HepG2 (cell line): ENCODE measurements at regions not wholly inside any gene's neighbourhood (a gene's known extent, or its start where the extent isn't known, plus 50 kb on each side); places are given as distances from the start of the nearest gene placed in this dataset.

Source experiments
- ATAC-seq: fragments of 200-7000 bp; cut with Tn5 transposase; 3 replicates; pipeline ENCODE4 v1.9.1; 2020; ENCODE audit warnings: mild to moderate bottlenecking, moderate library complexity
- BruUV-seq: library from RNA; stranded (reverse); fragments of 400-500 nt; replicated peaks from 2 replicates; lab custom pipeline; 2021; lab: Mats Ljungman, UMichigan
- CTCF ChIA-PET: fragments of 300-600 bp; formaldehyde crosslinking; extraction: SDS; loops from one replicate; lab custom pipeline; 2021; ENCODE audit warnings: low total read pairs, inconsistent platforms, low intra/inter-chr PET ratio; lab: Yijun Ruan, JAX
- POLR2A ChIA-PET: fragments of 350-600 bp; sonication (Branson Sonifier 250); formaldehyde crosslinking; loops from one replicate; lab custom pipeline; 2020; ENCODE audit warnings: antibody characterized with exemption, inconsistent platforms; lab: Yijun Ruan, JAX
- DNase-seq: peaks from one replicate; pipeline ENCODE4 v3.0.0-alpha.2; 2015; ENCODE audit warnings: low spot score
- FAIRE-seq: peaks from 3 replicates; lab custom pipeline; 2011; peaks lifted over from hg19 to GRCh38; lab: Jason Lieb, UNC
- H2AFZ ChIP-seq: one replicate; pipeline ENCODE4 v1.6.1; 2011; ENCODE audit warnings: low read length, inconsistent platforms
- H3K27ac ChIP-seq: fragments of 300-600 bp; 3 replicates; pipeline ENCODE4 v1.8.0; 2011; ENCODE audit warnings: mixed run types, mild to moderate bottlenecking, mixed read lengths, low read length, inconsistent platforms; ENCODE audit not compliant: insufficient read depth; ENCODE audit errors: extremely low read length
- H3K27me3 ChIP-seq, 2 experiments: fragments of 200-600 bp in 1 of 2; 2 replicates in 1 of 2; 3 replicates in 1 of 2; pipeline versions ENCODE4 v1.6.0 to v1.8.0; 2011; ENCODE audit warnings: low read length in 2 of 2, mild to moderate bottlenecking in 2 of 2, moderate library complexity in 2 of 2, inconsistent platforms in 1 of 2; ENCODE audit not compliant: insufficient read depth in 2 of 2, control insufficient read depth in 1 of 2
- H3K36me3 ChIP-seq, 2 experiments: fragments of 200-600 bp in 1 of 2; replicated peaks in 1 of 2; 2 replicates in 1 of 2; 3 replicates in 1 of 2; pipeline versions ENCODE4 v1.5.1 to v1.8.0; 2011; ENCODE audit warnings: low read length in 2 of 2, inconsistent platforms in 1 of 2; ENCODE audit not compliant: insufficient read depth in 2 of 2, control insufficient read depth in 1 of 2
- H3K4me1 ChIP-seq: 2 replicates; pipeline ENCODE4 v1.5.1; 2012; ENCODE audit warnings: low read length, inconsistent platforms; ENCODE audit not compliant: insufficient read depth
- H3K4me2 ChIP-seq: 2 replicates; pipeline ENCODE4 v1.6.0; 2011; ENCODE audit warnings: low read depth, low read length, inconsistent platforms
- H3K4me3 ChIP-seq, 3 experiments: fragments of 200-600 bp in 1 of 3; sonication (generic), shearing (Covaris generic) in 1 of 3; replicated peaks in 1 of 3; 2 replicates each; pipeline ENCODE4 v1.5.1; 2011 to 2016; ENCODE audit warnings: low read length in 3 of 3, inconsistent platforms in 2 of 3, low read depth in 2 of 3, mild to moderate bottlenecking in 2 of 3, control low read depth in 1 of 3, mixed read lengths in 1 of 3; ENCODE audit not compliant: insufficient read depth in 1 of 3
- H3K79me2 ChIP-seq: one replicate; pipeline ENCODE4 v1.6.1; 2011; ENCODE audit warnings: low read length, inconsistent platforms; ENCODE audit not compliant: insufficient read depth
- H3K9ac ChIP-seq: 2 replicates; pipeline ENCODE4 v1.6.0; 2011; ENCODE audit warnings: mild to moderate bottlenecking, low read depth, low read length, inconsistent platforms; ENCODE audit not compliant: insufficient read depth
- H3K9me3 ChIP-seq: 2 replicates; pipeline ENCODE4 v1.5.1; 2012; ENCODE audit warnings: mild to moderate bottlenecking, low read length
- H4K20me1 ChIP-seq: 2 replicates; pipeline ENCODE4 v1.6.0; 2011; ENCODE audit warnings: inconsistent platforms, mild to moderate bottlenecking, low read length, moderate library complexity; ENCODE audit not compliant: insufficient read depth
- MTA3 ChIP-seq: sonication (generic); formaldehyde crosslinking; IDR thresholded peaks from 2 replicates; pipeline ENCODE4 v1.4.0; 2020; ENCODE audit warnings: missing genetic modification reagents
- NFIC ChIP-seq: IDR thresholded peaks from 2 replicates; pipeline ENCODE4 v1.6.1; 2012; ENCODE audit warnings: mild to moderate bottlenecking, low read length, inconsistent platforms
- PPARG ChIP-seq: conservative IDR thresholded peaks from 2 replicates; pipeline ENCODE4 v1.6.1; 2016; ENCODE audit warnings: missing biosample characterization, missing genetic modification reagents
- REL ChIP-seq: sonication (generic); formaldehyde crosslinking; conservative IDR thresholded peaks from 2 replicates; pipeline ENCODE4 v1.8.0; 2022; ENCODE audit warnings: mild to moderate bottlenecking, missing genetic modification reagents, moderate library complexity
- ZNF276 ChIP-seq: sonication (generic); formaldehyde crosslinking; IDR thresholded peaks from 2 replicates; pipeline ENCODE4 v1.4.0; 2020; ENCODE audit warnings: mild to moderate bottlenecking, low read depth, missing genetic modification reagents
- ZNF598 ChIP-seq: sonication (generic); formaldehyde crosslinking; IDR thresholded peaks from 2 replicates; pipeline ENCODE4 v1.5.1; 2020; ENCODE audit warnings: mild to moderate bottlenecking, missing genetic modification reagents, borderline replicate concordance
- ZNF782 ChIP-seq: sonication (generic); formaldehyde crosslinking; IDR thresholded peaks from 2 replicates; pipeline ENCODE4 v1.4.0; 2020; ENCODE audit warnings: missing genetic modification reagents, mild to moderate bottlenecking, borderline replicate concordance
- WGBS: methylation state at CpG from one replicate; pipeline ENCODE4 v1.1.6; 2017; ENCODE audit warnings: low lambda C conversion rate; 5-methylcytosine and 5-hydroxymethylcytosine counted together
- in situ Hi-C: cut with HindIII; loops from 2 replicates; pipeline ENCODE4 v1.10.0; 2017; ENCODE audit warnings: low pct_unique_long_range_greater_than_20kb; ENCODE audit not compliant: extremely low pct_ligation_motif_present
- intact Hi-C: fragments of 100-400 bp; cut with micrococcal nuclease; formaldehyde crosslinking; loops from one replicate; pipeline ENCODE4 v1.10.0; 2022; ENCODE audit not compliant: unreplicated experiment
- TF ChIP-seq, protein P1 (sequence below): sonication (generic); formaldehyde crosslinking; IDR thresholded peaks from 2 replicates; pipeline ENCODE4 v1.9.0; 2021; ENCODE audit warnings: missing genetic modification reagents, mild to moderate bottlenecking, borderline replicate concordance
- TF ChIP-seq, protein P2 (sequence below): sonication (generic); formaldehyde crosslinking; IDR thresholded peaks from 2 replicates; pipeline ENCODE4 v1.4.0; 2020; ENCODE audit warnings: mild to moderate bottlenecking, missing genetic modification reagents
- TF ChIP-seq, protein P3 (sequence below), 2 experiments: fragments of 450-650 bp in 1 of 2; sonication (generic) in 1 of 2; formaldehyde crosslinking in 1 of 2; IDR thresholded peaks; 2 replicates each; pipeline versions ENCODE4 v1.6.1 to v1.8.0; 2016 to 2022; ENCODE audit warnings: antibody characterized with exemption in 1 of 2, mild to moderate bottlenecking in 1 of 2, missing genetic modification reagents in 1 of 2

- Histone ChIP-seq H3K9ac (no peak overlapping the region), H3K27me3 (no peaks in the 10 kb centered on the region), H3K4me3 (no peak overlapping the region), H3K4me1 (no peaks in the 10 kb centered on the region), H2AFZ (no peak overlapping the region), H3K79me2 (no peaks in the 10 kb centered on the region), H3K4me2 (no peak overlapping the region), H3K27ac (no peak overlapping the region), H4K20me1 (no peaks in the 10 kb centered on the region), H3K9me3 (no peaks in the 10 kb centered on the region), H3K36me3 (no peaks in the 10 kb centered on the region)
- no TSS peak for BruUV-seq
- ChIA-PET POLR2A (no interaction called here), CTCF (no interaction called here)
- in situ Hi-C loops: no loop called here
- FAIRE-seq: no peak
- intact Hi-C loops: no loop called here
- 19% methylated on average over 3 of the region's 3 CpGs for WGBS
- no peak for DNase-seq
- no peak for ATAC-seq
- TF ChIP-seq, protein P1, sequence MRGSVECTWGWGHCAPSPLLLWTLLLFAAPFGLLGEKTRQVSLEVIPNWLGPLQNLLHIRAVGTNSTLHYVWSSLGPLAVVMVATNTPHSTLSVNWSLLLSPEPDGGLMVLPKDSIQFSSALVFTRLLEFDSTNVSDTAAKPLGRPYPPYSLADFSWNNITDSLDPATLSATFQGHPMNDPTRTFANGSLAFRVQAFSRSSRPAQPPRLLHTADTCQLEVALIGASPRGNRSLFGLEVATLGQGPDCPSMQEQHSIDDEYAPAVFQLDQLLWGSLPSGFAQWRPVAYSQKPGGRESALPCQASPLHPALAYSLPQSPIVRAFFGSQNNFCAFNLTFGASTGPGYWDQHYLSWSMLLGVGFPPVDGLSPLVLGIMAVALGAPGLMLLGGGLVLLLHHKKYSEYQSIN (CRISPR knock-in tag): no peak
- no peak for TF ChIP-seq ZNF598
- TF ChIP-seq, protein P2, sequence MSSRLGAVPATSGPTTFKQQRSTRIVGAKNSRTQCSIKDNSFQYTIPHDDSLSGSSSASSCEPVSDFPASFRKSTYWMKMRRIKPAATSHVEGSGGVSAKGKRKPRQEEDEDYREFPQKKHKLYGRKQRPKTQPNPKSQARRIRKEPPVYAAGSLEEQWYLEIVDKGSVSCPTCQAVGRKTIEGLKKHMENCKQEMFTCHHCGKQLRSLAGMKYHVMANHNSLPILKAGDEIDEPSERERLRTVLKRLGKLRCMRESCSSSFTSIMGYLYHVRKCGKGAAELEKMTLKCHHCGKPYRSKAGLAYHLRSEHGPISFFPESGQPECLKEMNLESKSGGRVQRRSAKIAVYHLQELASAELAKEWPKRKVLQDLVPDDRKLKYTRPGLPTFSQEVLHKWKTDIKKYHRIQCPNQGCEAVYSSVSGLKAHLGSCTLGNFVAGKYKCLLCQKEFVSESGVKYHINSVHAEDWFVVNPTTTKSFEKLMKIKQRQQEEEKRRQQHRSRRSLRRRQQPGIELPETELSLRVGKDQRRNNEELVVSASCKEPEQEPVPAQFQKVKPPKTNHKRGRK: no peak
- TF ChIP-seq REL (CRISPR knock-in tag): no peak
- no peak for TF ChIP-seq MTA3 (CRISPR knock-in tag)
- no peak for TF ChIP-seq NFIC
- no peak for TF ChIP-seq ZNF276 (CRISPR knock-in tag)
- TF ChIP-seq PPARG (CRISPR knock-in tag): no peak
- TF ChIP-seq ZNF782 (CRISPR knock-in tag): no peak
- TF ChIP-seq, protein P3, sequence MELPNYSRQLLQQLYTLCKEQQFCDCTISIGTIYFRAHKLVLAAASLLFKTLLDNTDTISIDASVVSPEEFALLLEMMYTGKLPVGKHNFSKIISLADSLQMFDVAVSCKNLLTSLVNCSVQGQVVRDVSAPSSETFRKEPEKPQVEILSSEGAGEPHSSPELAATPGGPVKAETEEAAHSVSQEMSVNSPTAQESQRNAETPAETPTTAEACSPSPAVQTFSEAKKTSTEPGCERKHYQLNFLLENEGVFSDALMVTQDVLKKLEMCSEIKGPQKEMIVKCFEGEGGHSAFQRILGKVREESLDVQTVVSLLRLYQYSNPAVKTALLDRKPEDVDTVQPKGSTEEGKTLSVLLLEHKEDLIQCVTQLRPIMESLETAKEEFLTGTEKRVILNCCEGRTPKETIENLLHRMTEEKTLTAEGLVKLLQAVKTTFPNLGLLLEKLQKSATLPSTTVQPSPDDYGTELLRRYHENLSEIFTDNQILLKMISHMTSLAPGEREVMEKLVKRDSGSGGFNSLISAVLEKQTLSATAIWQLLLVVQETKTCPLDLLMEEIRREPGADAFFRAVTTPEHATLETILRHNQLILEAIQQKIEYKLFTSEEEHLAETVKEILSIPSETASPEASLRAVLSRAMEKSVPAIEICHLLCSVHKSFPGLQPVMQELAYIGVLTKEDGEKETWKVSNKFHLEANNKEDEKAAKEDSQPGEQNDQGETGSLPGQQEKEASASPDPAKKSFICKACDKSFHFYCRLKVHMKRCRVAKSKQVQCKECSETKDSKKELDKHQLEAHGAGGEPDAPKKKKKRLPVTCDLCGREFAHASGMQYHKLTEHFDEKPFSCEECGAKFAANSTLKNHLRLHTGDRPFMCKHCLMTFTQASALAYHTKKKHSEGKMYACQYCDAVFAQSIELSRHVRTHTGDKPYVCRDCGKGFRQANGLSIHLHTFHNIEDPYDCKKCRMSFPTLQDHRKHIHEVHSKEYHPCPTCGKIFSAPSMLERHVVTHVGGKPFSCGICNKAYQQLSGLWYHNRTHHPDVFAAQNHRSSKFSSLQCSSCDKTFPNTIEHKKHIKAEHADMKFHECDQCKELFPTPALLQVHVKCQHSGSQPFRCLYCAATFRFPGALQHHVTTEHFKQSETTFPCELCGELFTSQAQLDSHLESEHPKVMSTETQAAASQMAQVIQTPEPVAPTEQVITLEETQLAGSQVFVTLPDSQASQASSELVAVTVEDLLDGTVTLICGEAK (IDR thresholded peaks at IDR 0.05): no peak
- TF ChIP-seq, protein P3 (CRISPR knock-in tag; IDR thresholded peaks at IDR 0.05): no peak
Measured at GRCh38 chr2:150639383-150639782, 151.9 kb upstream of the RND3 start.
